ENCODE measurements at regions not wholly inside any gene's neighbourhood (a gene's known extent, or its start where the extent isn't known, plus 50 kb on each side); places are given as distances from the start of the nearest gene placed in this dataset.

DNA sequence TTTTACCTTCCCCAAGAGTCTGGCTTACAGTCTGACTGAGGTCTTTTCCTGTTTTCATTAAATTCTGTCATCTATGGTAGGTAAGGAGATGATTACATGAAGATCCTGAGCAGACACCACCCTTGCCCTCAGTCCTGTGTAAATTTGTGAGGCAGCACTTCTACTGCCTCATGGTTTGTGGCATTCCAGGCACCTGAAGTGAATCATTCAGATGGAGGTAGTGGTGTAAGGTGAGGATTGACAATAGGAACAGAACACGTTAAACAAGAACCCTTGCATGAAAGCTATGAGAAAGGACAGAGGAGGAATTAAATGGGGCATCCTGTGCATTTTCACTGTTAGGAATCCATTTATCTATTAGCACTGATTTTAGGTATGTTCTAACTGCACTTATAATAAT is 618.6 kb downstream of the TLL1 start:
- DNase-seq (ENCODE audit: low spot score) = no peak

DNA sequence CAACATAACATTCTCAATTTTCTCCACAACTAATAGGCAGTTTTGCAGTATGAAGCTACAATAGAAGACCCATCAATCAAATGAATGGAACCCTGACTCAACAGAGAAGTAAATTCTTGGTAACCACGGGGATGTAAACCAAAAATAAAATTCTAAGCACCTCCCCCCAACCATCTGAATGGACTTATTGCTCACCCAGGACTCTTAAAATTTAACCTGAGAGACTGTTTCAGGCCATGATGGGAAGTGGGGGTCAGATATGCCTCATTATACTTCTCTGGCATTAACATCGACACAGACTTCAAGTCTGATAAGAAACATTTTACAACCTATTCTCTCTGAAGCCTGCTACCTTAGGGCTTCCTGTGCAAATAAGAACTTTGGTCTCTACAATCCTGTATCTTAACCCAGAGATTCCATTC is 620.9 kb downstream of the TLL1 start:
- DNase-seq (ENCODE audit: low spot score) = no peak

DNA sequence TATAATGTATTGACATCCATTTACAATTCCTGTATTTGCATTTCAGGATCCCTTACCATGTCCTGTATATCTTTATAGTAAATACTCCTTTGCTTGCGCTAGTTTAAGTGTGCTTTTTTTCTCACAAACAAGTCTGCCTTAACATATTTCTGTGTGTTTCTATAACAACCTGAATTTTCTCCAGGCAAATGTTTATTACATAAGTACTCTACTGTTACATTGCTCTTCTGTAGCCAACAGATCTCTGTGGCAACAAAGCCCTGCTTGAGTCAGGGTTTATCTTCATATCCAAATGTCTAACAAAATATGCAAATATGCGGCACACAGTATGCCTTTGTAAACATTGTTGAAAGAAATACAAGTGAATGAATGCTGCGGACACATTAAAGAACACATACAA is 625.5 kb downstream of the TLL1 start:
- DNase-seq (ENCODE audit: low spot score) = no peak

DNA sequence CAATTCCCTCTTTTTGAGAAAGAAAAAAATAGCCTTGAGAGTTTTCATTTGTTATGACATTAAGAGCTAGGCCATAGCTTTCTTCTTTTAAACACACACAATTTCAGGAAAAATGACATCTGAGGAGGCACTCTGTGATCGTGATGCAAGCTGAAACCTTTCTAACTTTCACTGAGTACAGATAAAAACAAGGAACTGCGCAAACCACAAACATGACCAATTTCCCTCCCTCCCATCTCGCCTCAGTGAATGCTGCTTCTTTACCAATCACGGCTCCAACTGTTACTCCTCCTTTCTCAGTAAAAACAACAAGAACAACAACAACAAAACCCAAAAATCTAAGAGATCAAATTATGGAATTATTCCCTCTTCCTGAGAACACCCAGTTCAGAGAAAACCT is 626.8 kb downstream of the TLL1 start:
- DNase-seq (ENCODE audit: low spot score) = no peak

DNA sequence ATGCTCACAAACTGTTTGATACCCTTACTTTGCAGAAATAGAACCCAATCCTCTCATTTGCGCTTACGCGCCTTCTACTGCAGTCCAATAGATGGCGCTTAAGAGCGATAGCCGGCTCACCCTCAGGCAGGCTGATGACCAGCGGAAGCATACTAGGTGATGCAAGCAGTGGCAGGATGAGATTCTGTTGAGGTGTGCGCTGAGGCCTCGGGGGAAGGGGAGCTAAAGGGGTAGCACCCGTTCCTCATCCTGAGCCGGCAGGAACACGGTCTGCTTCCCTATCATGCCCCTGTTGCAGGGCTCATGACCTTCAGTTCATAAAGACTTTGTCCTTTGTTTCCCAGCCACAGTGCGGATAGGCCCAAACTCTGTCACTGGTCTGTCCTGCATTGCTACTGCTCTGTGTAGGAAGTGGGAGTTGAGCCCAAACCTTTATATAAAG is 628.9 kb downstream of the TLL1 start:
- no peak for DNase-seq (ENCODE audit: low spot score)

DNA sequence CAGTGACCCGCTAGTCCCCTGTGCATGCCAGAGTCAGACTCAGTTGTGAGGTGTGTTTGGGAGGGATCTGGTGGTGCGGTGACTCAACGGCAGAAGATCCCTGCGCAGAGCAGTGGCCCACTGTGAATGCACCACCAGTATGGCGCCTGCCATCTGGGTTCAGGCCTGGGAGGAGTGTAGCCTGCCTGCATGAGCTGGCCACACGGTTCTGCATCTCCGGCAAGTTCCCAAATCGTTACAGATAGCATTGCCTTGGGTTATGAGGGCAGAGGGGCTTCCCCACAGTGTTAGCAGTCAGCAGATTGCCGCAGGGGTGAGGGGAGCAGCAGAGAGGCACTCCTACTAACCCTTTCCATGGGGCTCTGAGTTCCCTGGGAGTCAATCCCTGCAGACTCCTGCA is 629.6 kb downstream of the TLL1 start:
- no peak for DNase-seq (ENCODE audit: low spot score)

DNA sequence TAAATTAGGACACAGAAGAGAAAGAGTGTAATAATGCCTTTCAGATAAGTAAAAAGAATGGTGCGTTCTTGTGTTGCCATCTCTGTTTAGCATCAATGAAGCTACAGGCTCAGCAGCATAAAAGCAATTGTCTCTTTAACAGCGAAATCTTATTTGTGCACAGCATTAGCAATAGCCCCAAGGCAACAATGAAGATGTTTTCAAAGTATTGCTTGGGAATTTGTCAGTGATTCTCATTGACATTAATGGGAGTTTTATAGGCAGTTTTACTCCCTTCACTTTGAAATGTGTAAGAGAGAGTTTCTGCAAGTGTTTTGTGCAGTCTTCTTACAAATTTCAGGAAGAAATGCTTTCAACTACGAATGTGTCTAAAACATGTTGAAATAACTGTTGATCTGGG is 633.0 kb downstream of the TLL1 start:
- DNase-seq (ENCODE audit: low spot score) = no peak

DNA sequence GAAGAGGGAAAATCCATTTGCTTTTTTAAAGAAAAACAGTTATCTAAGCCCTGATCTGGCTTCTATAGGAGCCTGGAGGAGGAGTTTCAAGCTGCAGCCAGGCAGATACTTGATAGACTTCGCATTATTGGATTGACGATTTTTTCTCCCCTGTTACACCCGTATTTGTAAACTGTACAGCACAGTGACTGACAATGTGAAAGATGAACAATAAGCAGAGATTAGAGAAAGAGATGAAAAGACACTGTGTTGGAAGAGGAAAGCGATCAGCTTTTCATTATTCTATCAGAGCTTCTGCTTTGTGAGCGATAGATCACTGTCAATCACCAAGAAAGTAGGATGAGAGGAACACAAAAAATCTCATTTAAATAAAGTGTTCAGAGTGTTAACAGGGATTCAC is 639.2 kb downstream of the TLL1 start:
- no peak for DNase-seq (ENCODE audit: low spot score)

DNA sequence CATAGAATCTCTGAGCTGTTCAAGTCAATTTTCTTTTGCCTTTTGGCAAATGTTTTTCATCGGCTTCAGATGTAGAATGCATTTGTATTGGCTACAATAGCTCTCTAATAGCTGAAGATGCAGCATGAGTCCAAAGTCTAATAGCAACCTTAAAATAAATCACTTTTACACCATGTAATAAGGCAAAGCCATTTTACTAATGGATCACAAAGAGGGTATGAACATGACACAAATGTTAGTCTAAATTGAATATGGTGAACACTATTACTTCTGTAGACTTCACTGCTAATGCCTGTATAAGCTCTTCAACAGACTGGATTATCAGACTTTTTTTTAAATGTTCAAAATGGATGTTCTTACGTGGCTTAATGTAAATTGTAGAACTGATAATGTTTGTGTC is 645.3 kb downstream of the TLL1 start:
- DNase-seq (ENCODE audit: low spot score) = no peak

DNA sequence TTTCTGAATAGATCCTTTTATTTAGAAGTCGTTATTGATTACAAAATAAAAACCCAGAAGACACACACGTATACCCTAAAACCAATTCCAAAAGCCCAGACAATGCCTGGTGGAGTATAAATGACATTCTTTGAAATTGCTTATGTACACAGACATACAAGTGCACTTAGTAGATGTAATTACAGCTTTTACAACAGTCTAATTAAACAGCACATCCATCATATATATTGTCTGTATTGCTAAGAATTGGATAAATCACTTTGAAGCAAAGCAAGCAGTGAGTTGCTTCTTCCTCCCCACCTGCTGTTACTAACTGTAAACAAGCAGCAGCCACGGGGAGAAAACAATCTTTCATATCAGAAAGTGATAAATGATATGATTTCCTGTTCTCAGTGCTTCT is 645.7 kb downstream of the TLL1 start:
- DNase-seq (ENCODE audit: low spot score) = no peak

DNA sequence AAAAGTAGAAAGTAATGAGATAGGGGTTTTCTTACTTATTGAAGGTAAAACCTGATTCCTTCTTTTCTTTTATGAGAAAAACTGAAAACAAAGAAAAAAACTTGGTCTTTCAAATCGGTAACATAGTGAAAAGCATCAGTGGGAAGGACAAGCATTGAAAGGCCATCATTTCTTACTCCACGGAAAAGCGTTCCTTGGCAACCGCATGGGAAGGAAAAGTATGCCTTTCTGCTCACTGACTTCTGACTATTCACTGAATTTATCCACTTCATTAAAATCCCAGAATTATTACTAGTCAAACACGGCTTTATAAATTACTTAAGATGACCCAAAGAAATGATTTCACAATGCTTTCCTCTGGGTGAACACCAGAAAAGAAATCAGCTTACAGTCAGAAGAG is 646.7 kb downstream of the TLL1 start:
- no peak for DNase-seq (ENCODE audit: low spot score)

DNA sequence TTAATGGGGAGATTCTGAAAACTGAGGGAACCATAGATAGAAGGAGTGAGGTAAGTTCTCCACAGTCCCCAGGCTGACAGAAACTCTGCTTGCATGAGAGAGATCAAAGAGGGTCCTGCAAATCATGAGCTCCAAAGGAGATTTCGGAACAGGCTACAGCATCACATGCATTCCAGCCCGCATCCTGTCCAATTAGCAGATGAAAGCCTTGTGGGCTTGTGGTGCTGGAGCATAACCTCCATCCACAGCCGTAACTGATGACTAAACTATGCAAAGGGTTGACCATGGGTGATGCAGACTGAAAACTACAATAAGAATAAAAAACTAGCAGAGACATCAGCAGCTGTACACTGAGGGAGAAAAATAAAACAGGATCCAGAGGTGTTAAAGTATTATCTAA is 654.5 kb downstream of the TLL1 start:
- DNase-seq (ENCODE audit: low spot score) = no peak

DNA sequence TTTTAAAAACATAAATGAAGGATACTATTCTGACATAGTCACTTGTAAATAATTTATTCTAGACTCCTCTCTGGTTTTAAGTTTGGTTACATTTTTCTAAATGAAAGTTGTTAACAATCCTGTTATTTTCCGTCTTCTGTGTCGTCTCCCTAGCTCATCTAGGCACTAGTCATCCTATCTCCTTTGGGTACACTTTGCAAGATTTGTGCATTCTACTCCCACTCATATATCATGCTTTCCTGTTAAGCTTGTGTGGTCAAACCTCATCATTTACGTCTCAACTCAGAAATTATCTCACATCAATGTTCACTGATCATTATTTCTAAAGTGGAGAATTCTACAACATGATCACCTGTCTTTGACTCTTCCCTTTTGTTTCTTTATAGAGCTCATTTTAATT is 658.7 kb downstream of the TLL1 start:
- no peak for DNase-seq (ENCODE audit: low spot score)

DNA sequence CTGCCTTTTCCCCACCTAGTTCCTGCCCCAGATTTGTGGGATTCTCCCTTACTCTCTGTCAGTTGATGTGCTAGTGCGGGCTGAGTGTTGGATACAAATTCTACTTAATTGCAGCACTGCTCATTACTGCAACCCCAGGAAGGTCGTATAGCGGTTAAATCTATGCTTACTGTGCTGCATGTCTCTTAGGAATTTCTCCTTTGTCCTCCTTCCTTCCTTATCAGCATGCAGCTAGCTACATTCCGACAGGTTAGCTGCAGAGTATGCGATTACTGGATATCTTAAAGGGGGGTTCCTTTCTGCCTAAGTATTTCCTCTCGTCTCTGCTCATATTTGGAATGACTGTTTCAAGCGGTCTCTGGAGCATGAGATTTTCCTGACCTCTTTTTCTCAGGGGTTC is 662.8 kb downstream of the TLL1 start:
- no peak for DNase-seq (ENCODE audit: low spot score)

DNA sequence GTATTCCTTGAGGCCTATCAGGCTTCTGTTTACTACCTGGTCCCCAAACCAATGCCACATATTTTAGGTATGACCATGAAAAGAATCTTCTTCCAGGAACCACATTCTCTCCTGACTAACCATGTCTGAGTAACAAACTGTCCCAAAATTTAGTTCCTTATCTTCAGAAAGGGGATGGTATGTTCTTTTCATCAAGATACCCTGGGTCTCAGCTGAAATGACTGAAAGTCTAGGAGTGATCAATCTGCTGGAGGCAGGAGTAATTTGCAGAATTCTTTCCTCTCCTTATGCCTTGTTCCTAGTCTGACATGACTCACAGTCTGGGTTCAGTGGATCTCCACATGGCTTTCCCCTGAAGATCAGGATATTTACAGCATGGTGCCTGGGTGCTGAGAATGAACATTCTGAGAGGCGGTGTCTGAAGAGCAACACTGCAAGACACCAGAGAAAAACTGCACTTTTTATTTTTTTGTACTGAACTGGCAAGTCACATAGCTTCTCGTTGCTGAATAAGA is 665.5 kb downstream of the TLL1 start:
- no peak for DNase-seq (ENCODE audit: low spot score)

DNA sequence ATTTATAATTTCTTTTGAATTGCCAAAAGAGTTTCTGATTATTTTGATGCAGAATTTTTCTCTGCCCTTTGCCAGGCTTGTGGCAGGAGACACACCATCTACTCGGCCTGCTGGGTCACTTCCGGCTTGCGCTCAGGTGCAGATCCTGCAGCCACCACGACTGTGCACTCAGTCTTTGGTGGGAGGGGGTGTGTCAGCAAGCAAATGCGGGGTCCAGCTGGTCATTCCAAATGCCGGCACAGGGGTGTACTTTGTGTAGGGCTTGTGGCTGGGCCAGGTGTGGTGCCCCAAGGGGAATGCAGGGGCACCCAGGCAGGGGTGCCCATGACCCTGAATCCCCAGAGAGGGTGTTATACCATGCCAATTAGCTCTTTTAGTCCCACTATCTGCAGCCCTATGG is 673.0 kb downstream of the TLL1 start:
- DNase-seq (ENCODE audit: low spot score) = no peak

DNA sequence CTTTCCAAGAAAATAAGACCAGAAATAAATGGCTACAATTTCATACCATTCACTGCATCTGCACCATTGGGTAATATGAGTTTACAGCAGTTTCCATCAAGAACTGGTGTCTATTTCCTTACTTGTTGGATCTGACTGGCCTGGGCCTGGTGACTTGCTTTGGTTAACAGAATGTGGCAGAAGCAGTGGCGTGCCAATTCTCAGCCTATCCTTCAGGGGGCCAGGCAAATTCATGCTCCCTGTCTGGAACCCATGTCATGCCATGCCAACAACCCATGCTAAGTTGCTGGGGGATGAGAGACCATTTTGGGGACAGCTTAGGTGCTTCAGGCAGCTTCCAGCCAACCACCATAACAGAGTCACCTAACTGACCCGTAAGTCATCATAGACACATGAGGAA is 656.7 kb downstream of the SPOCK3 start:
- no peak for DNase-seq (ENCODE audit: low spot score)

DNA sequence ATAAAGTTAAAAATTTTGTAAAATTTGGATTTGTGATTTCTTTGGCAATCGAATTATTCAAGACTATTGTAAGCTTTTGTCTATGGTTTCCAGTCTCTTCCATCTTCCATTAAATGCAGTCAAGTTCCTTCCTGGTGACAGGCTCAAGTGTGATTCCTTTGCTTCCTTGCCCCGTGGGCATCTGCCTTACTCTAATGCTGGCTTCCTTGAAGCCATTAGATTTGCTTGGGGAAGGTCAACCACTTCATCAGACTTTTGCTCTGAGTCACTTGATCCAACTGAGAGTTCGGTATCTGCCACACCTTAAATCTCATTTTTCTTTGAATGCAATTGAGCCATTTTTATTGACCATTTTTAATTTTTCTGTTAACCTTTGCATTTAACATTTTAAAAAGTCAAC is 648.8 kb downstream of the SPOCK3 start:
- DNase-seq (ENCODE audit: low spot score) = no peak

DNA sequence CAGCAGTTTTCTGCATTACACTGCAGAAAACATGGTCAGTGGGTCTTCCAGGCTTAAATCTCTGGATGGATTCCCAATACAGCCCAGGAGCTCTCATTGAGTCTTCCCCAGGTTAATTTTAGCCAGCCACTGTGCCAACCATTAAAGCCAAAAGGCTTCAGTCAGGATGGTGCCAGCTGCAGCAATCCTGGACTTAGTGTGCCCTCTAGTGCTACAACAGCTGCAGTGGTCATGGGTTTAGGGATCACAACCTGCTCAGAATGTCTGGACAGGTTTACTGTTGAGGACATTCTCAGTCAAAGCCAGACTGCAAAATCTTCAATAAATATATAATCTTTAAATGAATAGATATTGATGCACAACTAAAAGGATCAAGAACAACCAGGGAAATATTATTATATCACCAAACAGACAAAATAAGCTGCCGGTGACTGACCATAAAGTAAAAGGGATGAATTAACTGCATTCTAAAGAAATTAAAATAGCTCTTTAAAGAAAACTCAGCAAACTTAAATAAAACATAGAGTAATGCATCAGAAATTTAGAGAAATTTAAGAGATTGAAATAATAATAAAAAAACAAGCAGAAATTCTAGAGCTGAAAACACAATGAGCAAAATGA is 639.9 kb downstream of the SPOCK3 start:
- DNase-seq (ENCODE audit: low spot score) = no peak

DNA sequence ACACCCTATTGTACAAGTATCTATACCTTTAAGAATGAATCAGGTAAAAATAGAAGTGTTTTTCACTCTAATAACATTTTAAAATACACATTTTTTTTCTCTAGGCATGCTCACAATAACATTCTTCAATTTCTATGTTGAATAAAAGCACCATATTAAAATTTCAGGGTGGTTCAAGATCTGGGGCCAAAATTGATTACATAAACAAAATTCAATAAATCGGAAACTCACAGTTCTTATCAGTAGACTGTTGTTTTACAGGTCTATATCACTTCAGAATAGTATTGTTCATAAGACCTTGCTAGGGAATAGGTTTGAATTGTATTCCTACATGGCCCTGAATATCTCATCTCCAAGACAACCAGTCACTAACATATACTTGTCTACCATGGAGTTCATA is 634.0 kb downstream of the SPOCK3 start:
- no peak for DNase-seq (ENCODE audit: low spot score)

DNA sequence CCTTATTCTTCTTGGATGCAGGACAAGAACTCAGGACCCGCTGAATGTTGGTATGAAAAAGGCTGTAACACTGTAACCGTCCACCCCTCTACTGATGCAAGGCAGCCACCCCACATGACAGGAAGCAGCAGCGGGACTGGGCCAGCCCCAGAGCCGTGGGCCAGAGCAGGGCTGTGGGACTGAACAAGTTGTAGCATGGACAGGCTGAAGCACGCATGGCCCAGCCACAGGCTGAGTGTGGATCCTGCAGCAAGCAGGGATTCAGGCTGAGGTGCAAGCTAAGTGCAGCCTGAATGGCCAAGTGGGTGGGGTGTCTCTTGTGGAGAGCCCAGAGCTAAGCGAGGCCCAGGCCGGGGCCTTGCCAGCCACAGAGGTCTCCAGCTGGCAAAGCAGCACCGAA is 632.2 kb downstream of the SPOCK3 start:
- DNase-seq (ENCODE audit: low spot score) = no peak

DNA sequence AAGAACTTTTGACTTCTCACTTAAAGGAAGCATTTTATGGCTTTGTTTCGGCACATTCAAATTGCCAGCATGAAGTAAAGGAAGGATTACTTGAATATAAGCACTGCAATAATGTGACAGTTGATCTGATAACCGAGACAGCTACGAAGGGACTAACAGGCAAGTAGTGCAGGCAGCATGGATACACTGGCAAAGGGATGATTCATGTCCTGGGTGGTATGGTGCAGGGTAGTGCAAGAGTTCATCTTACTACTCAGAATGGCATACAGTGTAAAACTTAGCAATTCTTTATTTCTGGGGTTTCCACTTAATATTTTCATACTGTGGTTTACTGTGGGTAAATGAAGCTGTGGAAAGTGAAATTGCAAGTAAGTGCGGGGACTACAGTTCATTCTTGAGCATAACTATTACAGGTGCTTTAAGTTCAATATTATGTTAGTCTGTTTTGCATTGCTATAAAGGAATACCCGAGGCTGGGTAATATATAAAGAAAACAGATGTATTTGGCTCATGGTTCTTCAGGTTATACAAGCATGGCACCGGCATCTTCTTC is 611.8 kb downstream of the SPOCK3 start:
- no peak for DNase-seq (ENCODE audit: low spot score)

DNA sequence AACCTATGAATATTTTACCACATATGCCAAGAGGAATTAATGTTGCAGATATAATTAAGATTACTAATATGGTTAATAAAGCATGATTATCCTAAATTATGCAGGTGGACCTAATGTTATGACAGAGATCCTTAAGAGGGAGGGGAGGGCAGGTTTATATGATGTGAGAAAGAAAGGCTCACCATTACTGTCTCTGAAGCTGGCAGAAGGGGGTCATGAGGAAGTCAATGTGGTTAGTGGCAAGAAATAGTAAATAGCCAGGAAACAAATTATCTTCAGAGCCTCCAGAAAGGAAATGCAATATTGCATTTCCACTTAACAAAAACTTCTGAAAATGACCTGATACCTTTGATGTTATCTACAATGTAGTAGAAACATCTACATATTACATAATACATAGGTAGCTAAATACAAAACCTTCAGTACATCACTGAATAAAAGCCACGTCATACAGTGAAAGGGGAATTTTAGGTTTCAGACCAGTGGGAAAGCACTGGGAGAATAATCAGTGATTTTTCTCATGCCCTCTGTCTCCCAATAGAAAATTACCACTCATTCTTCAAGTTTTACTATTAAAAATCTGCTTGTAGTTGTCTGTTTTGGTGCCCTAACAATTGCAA is 609.2 kb downstream of the SPOCK3 start:
- DNase-seq (ENCODE audit: low spot score) = no peak

DNA sequence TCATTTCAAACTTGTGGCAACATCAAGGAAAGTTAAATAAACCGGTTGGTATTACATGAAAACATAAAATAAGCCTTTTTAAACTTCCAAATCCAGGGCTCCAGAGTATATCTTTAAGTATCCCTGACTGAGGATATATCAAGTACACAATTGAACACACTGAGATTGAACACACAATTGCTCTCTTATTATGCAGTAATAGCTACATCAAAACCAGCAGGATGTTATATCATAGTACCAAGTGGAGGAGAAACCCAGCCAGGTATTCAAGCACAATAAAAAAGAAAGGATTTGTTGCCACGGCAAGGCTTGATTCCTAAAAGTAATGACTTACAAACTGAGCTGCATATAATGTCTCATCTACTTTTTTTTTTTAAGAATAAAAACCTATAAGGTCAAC is 605.8 kb downstream of the SPOCK3 start:
- no peak for DNase-seq (ENCODE audit: low spot score)

All from CD4-positive, alpha-beta T cell treated with Interleukin-2 at 100 ng/mL for 4 hours (primary cell).